Testis (tissue), 2 donors: ENCODE measurements at regions not wholly inside any gene's neighbourhood (a gene's known extent, or its start where the extent isn't known, plus 50 kb on each side); places are given as distances from the start of the nearest gene placed in this dataset.

Source experiments
- CTCF ChIP-seq, 3 experiments: fragments of 450-650 bp in 2 of 3; fragments of 200-600 bp in 1 of 3; sonication (generic) in 1 of 3; IDR thresholded peaks; one replicate each; pipeline ENCODE4 v1.5.1; 2016 to 2019; ENCODE audit warnings: antibody characterized with exemption in 3 of 3, mild to moderate bottlenecking in 2 of 3, moderate library complexity in 1 of 3
- POLR2A ChIP-seq: fragments of 450-650 bp; IDR thresholded peaks from one replicate; pipeline ENCODE4 v1.6.1; 2017; ENCODE audit warnings: antibody characterized with exemption, mild to moderate bottlenecking, moderate library complexity

- TF ChIP-seq POLR2A = no peak
- TF ChIP-seq CTCF (IDR thresholded peaks at IDR 0.05) = no peak
Measured at GRCh38 chr11:36751996-36752395, 154.0 kb upstream of the RAG2 start.
